SKM-1 treated with dmso at 0.1 percent for 144 hours (cell line): ENCODE measurements at regions not wholly inside any gene's neighbourhood (a gene's known extent, or its start where the extent isn't known, plus 50 kb on each side); places are given as distances from the start of the nearest gene placed in this dataset.

Experiments
- DNase-seq: peaks from one replicate; lab custom pipeline; 2025; ENCODE audit not compliant: unreplicated experiment; lab: John Stamatoyannopoulos, UW

DNA sequence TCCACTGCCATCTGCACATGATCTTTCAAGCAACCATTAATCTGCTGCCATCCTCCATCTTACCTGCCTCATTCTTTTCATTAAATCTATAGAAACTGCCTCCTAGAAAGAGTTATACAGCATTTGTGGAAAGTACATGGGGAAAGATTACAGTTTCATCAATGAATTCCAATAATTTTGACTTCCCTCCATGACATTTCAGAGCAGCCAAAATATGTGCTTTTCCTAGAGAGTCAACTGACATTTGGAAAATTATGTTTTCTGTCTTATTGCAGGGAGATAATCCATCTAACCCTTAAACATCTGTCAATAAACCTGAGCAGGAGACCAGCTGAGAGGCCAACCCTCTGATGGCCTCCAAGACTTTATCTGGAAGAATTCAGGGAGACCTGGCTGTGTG lies 147.0 kb upstream of the CDH5 start:
- no peak for DNase-seq

DNA sequence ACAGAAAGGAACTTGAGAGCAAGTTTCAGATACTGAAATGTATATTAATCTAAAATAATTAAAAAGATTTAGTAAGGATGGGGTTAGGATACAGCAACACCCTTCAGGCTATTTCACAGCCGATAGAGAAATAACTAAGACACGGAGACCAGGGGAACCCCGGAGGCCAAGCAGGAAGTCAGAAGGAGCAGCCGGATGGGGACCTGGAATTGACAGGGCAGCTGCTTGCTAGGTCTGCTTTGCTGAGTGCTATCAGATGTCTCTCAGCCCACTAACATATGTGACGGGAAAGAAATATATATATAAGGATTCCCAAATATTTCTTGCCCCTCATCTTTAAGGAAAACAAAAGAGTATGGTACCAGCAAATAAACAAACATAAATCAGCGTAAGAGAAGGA lies 154.1 kb upstream of the CDH5 start:
- no peak for DNase-seq

DNA sequence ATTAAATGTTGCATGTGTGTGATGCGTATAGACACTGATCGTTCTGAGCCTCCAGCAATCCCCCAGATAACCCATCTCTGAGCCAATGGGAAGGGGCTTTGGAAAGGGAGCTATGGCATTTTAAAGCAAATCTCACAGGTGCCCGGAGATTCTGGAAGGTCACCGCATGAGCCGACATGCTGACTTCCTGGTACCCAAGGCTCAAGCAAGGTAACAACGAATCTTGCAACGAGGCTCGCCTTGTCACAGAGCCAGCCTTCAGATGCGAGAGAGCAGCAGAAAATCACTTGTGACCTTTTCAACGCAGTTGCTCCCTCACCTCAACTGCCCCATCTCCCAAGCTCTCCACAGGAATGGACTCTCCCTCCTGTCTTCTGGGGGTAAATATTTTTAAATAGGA lies 154.8 kb upstream of the CDH5 start:
- no peak for DNase-seq

DNA sequence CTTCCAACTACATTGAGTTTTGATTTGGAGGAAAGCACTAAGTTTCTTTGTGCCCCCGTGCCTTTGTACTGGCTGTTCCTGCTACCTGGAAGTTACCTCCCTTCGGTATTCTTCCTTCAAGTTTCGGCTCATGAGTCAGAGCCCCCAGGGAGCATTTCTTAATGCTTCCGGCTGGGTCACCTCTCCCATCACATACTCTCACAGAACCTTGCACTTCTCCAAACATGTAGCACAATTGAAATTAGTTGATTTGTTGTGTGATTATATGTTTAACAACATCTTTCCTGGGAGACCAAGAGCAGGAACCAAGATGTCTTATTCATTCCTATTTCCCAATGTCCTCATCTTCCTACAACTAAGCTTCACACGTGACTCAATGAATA lies 158.6 kb upstream of the CDH5 start:
- no peak for DNase-seq

DNA sequence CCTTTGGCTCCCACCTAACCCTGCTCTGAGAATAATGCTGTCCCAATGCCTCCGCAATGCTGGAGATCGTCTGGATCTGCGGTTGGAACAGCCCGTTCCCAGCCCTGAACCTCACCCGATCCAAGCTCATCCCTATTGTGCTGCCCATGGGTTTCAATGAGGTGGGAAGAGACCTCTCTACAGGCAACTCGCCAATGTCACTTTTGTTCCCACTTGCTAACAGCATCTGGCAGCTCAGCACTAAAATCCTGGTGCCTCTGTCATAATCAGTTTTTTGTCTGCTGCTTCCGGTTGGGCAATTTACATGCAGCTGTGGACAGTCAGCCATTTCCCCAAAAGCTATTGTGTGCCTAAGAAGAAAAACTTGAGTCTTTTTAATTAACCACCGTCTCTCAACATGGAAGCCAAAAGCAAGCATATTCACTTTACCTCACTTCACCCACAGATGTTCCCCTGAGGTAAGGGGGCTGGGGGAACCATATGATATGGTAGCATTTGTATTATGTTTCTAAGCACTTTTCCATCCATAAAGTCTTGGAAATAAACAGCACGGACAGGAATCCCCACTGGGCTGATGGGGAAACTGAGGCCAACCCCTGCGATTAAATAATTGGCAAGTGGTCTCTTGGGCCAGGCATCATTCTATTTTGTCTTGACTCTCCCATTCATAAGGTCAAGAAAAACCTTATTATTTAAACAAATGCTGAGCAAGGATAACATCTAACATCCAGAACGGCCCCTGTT lies 159.2 kb upstream of the CDH5 start:
- peak; percentile 84 for DNase-seq

DNA sequence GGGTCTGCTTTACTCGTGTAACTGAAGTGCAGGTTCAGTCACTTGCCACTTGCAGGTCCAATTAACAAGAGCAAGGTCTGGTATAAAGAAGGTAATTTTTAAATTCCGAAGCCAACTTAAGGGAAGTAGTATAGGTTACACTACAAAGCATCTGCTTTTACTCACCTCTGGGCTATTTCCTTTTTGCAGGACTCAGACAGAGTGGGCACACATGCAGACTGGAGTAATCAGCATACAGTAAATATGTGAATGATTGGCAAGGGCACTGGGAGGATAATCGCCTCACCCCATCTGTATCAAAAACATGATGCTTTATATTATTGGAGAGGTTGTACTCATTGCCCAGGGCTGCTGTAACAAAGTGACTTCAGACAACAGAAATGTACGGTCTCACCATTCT lies 160.1 kb upstream of the CDH5 start:
- DNase-seq: no peak

DNA sequence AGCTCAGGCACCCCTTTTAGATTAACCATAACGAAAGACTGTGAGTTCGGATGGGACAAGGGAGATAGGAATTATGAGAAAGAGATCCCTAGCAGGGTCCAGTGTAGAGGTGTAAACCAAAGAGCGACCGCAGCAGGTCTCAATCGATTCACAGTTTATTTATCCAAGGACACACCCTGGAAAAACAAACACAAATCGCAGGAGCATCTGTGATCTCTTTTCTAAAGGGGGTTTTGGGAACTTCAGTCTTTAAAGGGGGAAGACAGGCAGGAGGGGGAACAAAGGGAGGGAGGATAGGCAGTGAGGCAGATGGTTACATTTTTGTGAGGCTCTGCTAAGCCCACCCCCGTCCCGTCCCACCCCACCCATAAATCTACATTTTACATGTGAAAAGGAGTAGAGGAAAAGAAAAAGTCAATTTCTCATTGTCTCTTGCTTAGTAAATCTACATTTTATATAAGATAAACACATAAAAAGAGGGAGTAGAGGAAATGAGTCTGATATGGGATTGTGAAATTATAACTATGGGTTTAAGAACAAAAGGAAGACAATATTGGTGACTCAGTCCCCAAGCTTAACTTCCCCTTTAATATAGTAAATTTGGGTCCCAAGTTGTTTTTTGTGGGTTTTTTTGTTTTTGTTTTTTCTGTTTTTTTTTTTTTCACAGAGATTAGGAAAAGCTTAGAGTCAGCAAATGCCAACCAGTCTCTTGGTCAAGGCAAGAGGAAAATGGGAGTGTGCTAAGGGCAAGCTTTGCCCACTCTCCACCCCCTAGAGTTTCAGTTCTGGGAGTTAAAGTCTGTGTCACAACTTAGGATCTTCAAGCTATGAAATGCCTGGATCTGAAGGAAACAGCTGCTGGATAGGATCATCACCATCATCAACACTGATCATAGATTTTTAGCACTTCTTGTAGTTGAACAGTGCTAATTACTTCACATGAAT lies 160.9 kb upstream of the CDH5 start:
- DNase-seq: peak; percentile 69

DNA sequence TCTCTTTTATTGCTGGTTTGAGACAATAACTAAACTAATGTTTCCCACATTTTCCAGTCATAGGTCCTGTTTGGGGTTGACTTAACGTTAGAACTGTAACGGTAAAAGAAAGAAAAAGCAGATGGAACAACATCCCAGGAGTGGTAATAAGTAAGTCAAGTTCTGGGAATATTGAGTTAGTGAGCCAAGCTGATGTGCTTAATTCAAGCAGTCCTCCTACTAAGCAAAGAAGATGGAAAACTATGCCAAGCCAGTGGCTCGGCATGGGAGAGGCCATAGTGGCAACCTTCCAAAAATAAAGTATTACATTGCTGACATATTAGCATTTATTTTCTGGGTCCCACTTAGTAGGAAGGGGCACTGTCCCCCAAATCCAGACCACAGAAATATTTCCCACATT lies 161.7 kb upstream of the CDH5 start:
- no peak for DNase-seq

DNA sequence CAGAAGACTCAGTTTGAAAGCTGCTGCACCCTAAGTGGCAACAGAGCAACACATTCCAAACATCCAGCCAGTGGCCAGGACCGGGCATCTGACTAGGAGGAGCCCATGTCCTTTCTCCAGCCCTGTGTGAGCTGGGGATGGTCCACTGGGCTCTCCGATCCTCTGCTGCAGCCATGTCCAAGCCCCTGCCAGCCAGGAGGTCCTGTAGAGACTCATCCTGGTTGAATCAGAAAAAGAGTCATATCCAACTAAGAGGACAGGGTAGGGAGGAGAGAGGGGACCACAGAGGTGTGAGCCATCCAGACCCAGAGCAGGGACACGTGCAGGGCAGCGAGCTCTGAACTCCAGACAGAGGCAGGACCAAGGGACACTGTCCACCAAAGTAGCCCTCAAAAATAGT lies 163.0 kb upstream of the CDH5 start:
- no peak for DNase-seq

DNA sequence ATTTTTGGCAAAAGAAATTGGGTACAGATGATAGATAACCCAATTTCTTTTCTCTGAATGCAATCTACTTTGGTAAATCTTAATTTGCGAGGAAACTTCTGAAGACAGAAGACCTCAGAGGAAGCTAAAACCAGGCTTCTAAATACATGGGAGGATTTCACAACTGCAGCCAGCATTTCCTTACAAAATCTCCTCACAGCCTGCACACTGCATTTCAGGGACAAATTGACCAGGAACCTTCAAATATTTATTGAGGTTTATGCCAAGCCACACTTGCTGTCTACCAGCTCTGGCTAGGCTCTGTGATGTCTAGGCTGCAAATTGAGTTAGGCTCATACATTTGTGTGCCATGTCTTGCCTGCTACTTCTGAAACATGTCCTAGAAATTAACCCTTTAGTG lies 167.3 kb upstream of the CDH5 start:
- peak; percentile 42 for DNase-seq

DNA sequence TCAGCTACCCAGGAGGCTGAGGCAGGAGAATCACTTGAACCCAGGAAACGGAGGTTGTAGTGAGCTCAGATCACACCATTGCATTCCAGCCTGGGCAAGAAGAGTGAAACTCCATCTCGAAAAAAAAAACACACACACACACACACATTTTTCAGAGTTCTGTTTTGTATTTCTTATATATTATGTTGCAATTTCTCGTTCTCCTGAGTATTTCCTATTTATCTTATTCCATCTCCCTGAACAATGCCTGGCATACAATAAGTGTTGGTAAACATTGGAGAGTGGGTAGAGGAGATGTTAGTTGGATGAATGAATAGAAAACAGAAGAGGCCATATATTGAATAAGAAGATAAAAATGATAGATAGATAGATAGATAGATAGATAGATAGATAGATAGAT lies 167.8 kb upstream of the CDH5 start:
- no peak for DNase-seq

DNA sequence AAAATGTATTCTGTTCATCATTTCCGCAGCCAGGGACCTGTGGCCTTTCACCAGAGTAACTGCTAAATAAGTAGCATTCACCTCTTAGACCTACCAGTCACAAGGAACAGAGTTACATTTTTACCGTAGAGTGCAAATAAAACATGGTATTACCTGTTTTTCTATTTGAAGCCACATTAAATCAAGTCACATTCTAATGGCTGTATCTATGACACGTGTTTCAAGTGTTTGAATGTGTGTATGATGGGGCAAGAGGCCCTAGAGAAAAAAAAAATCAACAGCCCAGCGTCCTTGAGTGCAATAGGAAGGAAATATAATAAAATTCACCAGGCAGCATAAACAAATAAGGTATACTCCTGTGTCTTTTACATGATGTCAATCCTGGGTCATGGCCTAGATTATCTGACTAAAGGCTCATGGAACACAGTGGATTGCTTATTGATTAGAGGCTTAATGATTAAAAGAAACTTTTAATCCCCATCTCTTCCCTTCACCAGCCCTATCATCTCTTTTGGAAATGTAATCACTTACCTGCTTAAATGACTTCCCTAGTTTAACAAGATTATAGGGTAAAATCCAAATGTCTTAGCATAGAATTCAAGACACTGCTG lies 168.7 kb upstream of the CDH5 start:
- DNase-seq: no peak

DNA sequence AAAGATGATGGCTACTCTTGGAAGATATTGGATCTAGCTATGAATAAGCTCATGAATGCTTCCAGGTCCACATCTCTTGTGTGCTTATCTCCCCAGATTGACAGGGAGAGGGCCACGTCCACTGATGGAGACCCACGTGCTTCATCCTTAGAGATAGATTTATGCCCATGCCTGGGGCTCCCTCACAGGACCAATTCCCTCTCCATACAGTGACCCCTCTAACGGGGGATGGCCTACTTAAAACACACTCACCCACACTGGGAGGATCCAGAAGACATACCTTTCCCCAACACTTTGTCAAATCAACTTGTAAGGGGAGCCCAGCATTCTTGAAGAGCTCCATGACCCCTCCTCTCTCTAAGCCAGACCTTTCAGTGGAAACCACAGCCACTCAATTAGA lies 169.7 kb upstream of the CDH5 start:
- no peak for DNase-seq

DNA sequence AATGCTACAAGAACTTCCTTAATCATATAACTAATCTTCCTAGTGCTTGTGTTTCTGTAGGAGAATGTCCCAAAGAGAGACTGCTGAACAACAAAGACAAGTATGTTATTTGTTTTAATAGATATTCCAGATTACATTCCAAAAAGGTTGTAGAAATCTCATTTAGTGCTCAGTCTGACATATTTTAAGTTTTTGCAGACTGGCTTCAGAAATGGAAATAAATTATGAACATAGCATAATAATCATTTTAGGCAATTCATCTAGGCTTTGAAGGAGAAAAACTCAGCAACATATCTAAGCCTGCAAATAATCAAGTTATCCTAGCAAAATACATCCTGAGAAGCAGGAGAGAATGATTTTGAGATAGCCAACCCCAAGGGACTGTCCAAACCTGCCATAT lies 171.6 kb upstream of the CDH5 start:
- no peak for DNase-seq

DNA sequence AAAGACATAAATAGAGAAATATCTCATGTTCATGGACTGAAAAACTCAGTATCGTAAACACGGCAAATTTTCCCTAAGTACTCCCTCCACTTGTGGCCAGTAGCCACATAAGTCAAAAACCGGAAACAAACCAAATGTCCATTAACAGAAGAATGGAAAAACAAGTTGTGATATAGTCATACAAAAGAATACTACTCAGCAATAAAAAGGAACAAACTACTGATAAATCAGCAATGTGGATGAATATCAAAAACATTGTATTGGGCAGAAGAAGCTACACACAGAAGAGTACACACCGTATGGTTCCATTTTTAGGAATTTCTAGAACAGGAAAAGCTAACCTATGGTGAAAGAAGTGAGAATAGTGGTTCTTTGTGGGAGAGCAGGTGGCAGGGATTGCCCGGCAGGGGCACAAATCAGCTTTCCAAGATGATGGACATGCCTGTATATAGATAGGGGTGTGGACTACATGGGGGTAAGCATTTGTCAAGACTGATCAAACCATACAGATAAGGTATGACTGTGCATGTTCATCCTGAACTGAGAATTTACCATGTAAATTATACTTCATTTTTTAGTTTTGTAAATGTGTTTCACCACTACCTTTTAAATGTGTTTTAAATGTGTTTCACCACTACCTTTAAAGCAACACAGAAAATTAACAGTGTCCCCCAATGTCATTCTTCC lies 172.8 kb upstream of the CDH5 start:
- no peak for DNase-seq

DNA sequence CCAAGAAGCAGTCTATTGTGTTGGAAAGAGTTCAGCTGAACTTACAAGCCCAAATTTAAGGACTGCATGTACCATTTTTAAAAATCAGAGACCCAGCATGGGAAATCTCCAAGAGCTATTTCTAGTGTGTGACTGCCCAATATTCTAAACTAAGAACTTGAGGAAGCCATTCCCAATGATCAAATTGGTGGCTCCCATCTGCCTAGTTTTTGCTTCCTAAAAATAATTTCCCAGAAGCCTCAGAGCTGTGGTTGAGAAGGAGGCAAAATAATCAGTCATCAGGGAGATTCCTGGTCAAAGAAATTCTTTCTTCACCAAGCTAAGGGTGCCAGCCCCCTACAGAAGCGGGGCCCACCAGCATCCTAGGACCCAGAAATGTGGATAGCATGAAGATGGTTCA lies 176.1 kb upstream of the CDH5 start:
- DNase-seq: no peak

DNA sequence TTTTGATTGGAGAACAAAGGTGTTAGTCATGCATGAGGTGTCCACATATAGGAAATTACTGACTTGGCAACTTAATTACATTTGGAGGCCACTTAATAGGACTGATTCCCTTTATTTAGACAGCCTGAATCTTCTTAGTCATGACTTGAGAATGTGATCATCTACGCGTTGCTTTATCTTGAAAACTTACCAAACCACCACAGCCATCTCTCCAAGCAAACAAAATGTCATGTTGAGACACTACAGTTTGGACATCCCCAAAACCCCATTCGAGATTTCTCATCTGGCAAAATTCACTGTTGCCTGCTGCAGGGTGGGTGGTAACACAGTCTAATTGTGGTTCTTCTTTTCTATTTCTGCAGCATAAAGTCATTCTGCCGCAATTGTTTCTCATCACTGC lies 176.5 kb upstream of the CDH5 start:
- DNase-seq: no peak

DNA sequence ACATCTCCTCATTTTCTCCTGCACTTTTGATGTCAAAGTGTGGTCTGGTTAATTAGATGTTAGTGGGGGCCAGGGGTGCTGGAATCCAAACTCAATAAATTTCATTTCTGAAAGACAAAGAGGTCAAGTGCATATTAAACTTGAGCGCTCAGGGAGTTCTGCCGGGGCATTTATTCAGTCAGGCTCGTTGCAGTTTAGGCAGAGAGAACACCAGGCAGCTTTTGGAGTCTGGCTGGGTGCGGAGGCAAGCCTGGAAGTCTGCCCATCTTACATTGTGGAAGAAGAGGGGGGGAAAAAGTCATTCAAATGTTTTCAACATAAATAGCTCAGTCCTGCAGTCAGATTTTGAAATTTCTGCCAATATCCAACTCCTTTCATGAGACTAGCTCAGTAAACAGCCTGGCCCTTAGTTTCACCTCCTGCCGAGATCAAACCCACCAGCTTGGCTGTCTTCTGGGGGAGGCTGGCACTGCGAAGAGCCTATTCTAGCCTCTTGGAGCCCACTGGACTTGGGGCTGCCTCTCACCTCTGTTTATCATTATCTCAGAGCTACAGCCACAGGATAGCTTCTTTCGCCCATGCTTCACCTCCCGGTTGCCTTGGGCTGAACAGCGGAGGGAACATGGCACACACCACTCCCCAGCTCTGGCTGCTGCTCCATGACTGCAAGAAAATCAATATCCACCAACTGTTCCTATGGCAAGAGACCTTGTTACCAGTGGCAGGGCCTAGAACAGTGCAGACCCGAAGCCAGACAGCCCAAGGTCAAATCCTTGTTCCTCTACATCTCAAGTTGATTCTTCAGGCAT lies 177.4 kb upstream of the CDH5 start:
- no peak for DNase-seq

DNA sequence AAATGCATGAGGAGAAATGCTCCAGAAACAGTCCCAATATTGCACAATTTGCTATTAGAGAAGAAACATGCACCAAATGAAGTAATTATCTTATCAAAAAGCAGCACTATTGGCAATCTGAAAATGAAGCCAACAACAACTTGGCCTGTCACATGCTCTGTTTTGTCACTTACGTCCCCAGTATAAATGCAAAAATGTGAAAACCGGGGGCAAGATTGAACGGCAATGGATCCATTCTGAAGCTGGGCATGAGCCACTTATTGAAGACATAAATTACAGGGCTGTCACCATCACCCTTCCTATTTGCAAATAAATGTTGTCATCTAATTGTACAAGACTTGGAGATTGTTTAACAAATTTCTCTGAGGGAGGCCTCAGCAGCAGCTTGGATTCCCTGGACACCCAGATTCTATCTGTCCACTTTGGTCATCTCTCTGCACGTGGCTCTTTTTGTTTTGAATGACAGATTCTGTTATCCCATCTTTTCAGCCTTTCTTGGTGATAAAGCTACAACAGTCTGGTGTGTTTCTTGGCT lies 180.2 kb upstream of the CDH5 start:
- DNase-seq: no peak

DNA sequence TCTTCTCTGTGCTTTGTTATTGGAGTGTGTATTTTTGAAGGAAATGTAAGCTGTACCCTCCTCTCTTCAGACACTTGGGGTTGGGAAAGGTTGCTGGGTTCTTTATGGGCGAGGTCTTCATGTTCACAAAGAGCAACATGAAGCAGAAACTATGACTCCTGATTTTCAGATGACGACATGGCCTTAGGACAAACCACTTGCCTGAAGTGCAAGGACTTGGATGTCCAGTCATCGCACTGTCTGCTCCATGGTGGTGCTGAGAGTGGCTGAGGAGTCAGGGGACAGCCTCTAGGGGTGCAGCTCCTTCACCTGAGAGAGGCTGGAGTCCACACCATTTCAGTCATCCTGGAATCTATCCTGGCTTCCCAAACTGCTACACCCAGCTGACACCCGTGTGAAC lies 183.9 kb upstream of the CDH5 start:
- DNase-seq: no peak
